Epithelial cell of prostate (primary cell): ENCODE measurements at regions not wholly inside any gene's neighbourhood (a gene's known extent, or its start where the extent isn't known, plus 50 kb on each side); places are given as distances from the start of the nearest gene placed in this dataset.

ENCODE experiments used
- DNase-seq: peaks from one replicate; pipeline ENCODE4 v3.0.0-alpha.2; 2011; ENCODE audit warnings: low read depth, low spot score
- H3K27ac ChIP-seq: fragments of 450-650 bp; 2 replicates; pipeline ENCODE4 v1.5.1; 2017; ENCODE audit warnings: mild to moderate bottlenecking

GRCh38 chr12:97313471-97314190, 149.0 kb upstream of the RMST start:
- no peak overlapping the region for H3K27ac ChIP-seq
- no peak for DNase-seq

DNA sequence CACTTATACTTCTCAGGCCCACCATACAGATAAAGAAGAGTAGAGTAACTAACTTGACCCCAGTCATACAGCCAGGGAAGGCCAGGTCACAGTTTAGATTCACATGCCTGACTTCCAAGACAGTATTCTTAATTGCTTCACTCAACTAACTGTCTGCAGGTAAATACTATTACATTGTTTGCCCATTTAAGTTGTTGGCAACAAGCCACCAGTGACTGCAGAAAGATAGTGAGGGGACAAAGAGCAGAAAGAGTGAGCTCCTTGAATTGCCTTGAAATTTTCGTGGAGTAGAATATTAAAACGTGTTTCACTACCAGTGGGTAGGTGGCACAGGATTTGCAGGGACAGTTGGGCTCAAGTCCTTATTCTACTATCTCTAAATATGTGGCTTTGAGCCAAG, 146.3 kb upstream of the RMST start:
- no peak overlapping the region for H3K27ac ChIP-seq
- no peak for DNase-seq

GRCh38 chr12:97321621-97322020, 141.0 kb upstream of the RMST start:
- H3K27ac ChIP-seq: no peak overlapping the region
- DNase-seq: no peak

DNA sequence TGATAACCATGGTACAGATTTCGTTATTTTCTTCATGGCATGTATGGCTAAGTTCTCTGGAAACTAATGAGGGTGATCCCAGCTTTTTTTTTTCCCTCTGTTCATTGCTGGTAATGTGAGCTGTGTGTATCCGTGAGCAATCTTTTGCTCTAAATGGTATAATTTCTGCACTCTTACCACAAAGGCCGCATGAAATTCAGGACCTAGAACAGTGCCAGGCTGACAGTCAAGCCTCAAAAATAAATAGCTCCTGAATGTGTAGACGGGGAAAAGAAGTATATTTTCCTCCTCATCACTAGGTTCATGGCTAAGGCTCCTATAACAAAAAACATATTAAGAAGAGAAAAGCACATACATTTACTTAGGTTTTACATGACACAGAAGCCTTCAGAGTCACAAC, 140.2 kb upstream of the RMST start:
- H3K27ac ChIP-seq: no peak overlapping the region
- DNase-seq: no peak

GRCh38 chr12:97323154-97323553, 139.4 kb upstream of the RMST start:
- no peak overlapping the region for H3K27ac ChIP-seq
- no peak for DNase-seq

- DNase-seq: no peak
- H3K27ac ChIP-seq: no peak overlapping the region
Measured at GRCh38 chr12:97324471-97324870, 138.1 kb upstream of the RMST start.

GRCh38 chr12:97335115-97335514, 127.5 kb upstream of the RMST start:
- no peak overlapping the region for H3K27ac ChIP-seq
- DNase-seq: no peak

GRCh38 chr12:97336900-97337751, 125.5 kb upstream of the RMST start:
- no peak for DNase-seq

GRCh38 chr12:97342130-97342529, 120.5 kb upstream of the RMST start:
- no peak overlapping the region for H3K27ac ChIP-seq
- DNase-seq: no peak

More at GRCh38 chr12:97336900-97337751, 125.5 kb upstream of the RMST start:
- no peak overlapping the region for H3K27ac ChIP-seq

DNA sequence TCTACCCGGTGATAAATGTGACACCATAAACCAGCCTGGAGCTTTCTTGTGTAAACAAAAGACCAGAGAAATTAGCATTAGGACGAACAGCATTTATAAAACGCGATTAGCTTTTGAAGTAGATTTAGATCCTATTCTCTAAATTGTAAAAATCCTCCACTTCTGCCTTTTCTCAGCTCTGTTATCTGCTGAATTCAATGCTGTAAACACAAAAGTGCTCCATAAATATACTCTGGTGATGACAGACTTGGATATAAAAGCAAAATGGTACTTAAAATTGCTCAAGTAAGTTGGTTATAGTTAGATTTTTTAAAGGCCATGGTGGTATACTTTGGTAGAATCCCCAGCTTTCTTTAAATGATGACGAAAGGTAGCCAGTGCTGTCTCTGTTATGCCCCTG, 114.6 kb upstream of the RMST start:
- no peak overlapping the region for H3K27ac ChIP-seq
- no peak for DNase-seq

DNA sequence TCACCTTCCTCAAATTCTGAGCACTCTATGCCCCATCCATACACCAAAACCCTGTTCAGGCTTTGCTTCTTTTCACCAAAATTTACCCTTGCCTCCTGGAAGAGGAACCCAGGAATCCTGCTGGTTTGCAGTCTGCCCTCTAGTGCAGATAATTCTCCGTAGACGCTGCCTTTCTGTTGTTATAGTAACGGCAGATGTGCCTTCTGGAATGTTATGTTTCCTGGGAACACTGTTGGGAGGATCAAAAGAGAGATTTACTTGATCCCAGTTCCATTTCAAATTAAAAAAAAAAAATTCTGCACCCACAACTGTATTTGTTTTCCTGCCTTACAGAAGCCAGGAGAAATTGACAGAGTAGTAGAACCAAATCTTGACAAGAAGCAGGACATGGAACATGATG, 104.2 kb upstream of the RMST start:
- DNase-seq: no peak
- no peak overlapping the region for H3K27ac ChIP-seq

DNA sequence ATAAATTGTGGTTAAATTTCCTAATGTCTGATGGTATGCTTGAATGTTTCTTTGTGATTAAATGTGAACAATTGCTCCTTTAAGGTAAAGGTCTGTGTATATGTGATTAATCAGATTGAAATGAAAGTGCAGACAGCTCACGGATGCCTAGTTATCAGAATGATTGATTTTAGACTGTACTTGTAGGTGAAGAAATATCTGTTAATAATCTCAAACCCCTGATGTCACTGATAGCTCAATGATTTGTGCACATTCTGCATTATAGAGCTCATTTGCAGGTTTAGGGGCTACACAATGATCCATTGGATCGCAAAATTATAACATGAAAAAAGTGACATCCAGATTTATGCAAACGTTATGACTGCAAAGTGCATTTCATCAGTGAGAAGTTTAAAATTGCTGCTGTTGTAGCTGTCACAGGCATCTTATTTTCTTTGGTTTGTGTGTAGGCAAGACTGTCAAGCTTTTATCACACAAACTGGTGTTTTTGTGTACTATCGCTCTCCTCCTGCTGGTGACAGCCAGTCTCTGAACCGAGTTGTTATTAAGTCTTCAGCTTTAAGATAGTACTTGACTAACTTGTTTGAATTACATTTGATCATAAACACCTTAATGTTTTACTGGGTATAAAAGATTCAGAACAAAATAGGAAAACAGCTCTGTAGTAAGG, 103.4 kb upstream of the RMST start:
- H3K27ac ChIP-seq: no peak overlapping the region
- DNase-seq: no peak

DNA sequence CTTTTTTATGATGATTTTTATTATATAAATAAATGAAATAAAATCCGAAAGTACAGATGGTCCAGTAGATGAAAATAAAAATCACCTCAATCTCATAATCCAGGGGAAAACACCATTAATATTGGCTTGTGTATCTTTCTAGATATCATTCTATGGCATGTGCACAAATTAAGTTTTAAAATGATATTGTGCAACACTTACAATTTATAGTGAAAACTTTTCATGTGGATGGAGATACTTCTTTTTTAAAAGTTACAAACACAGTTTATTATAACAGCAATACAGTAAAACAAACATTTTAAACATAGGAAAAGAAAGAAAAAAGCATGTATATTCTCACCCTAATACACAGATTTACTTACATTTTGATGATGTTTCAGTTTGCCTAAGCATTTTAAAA, 98.9 kb upstream of the RMST start:
- DNase-seq: no peak
- H3K27ac ChIP-seq: no peak overlapping the region

- DNase-seq: no peak
- H3K27ac ChIP-seq: no peak overlapping the region
Measured at GRCh38 chr12:97368462-97369163, 94.0 kb upstream of the RMST start.

GRCh38 chr12:97375310-97375709, 87.3 kb upstream of the RMST start:
- DNase-seq: no peak
- H3K27ac ChIP-seq: no peak overlapping the region

GRCh38 chr12:97380440-97380839, 82.2 kb upstream of the RMST start:
- H3K27ac ChIP-seq: no peak overlapping the region
- no peak for DNase-seq

- no peak for DNase-seq
- no peak overlapping the region for H3K27ac ChIP-seq
Measured at GRCh38 chr12:97385121-97385520, 77.5 kb upstream of the RMST start.

- no peak for DNase-seq
- H3K27ac ChIP-seq: no peak overlapping the region
Measured at GRCh38 chr12:97386133-97386581, 76.4 kb upstream of the RMST start.

DNA sequence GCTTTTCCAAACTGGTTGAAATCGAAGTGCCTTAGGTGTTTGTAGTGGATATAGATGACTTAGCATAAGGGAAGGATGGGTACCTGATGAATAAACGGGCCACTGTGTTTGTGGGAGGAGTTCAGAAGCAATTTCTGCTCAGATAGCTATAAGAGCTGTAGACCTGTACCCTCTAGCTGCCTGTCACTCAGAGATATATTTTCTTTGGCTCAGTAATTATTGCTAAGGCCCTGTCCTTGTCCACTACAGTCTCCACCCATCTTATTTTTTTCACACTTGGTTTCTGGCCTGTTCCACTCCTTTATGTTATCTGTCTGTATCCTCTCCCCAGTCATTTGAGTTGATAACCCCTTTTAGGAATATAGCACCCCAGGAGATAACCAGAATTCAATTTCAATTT, 74.8 kb upstream of the RMST start:
- DNase-seq: no peak
- no peak overlapping the region for H3K27ac ChIP-seq

DNA sequence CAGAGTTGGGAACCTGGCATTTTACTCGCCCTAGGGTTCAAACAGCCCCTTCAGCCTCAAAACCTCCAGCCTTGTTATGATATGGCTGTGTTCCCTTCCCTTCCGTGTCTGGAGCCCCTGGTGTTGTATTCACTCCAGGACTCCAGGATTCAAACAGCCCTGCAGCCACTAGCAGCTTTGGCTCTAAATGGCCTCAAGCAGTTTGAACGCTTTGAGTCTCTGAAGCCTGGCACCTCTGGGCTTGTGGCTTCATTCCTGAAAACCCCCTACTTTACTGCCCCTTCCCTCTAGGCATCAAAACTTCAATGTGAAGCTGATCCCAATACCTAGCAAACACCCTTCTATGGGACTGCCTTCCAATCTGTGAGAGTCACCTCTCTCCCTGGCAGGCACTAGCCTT, 67.9 kb upstream of the RMST start:
- DNase-seq: no peak

DNA sequence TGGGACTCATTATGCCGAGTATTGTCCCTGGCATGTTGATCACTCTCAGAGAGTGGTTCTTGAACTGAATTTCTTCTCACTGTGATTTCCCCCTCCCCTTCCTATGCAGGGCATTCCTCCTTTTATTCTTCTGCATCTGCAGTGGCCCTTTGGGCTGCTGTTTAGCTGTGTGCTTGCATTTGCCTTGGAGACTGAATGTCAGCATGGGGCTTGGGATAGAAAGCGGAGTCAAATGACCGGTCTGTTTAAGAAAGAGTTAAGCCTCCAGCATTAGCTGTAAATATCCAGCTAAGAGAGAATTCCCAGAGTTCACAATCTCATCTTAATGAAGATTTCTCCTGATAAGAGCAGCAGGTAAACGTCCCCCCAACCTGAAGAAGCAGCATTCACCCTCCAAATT, 65.6 kb upstream of the RMST start:
- no peak for DNase-seq
- no peak overlapping the region for H3K27ac ChIP-seq

More for the DNA sequence above, 67.9 kb upstream of the RMST start:
- H3K27ac ChIP-seq: no peak overlapping the region
